ENCODE measurements at regions not wholly inside any gene's neighbourhood (a gene's known extent, or its start where the extent isn't known, plus 50 kb on each side); places are given as distances from the start of the nearest gene placed in this dataset.

DNA sequence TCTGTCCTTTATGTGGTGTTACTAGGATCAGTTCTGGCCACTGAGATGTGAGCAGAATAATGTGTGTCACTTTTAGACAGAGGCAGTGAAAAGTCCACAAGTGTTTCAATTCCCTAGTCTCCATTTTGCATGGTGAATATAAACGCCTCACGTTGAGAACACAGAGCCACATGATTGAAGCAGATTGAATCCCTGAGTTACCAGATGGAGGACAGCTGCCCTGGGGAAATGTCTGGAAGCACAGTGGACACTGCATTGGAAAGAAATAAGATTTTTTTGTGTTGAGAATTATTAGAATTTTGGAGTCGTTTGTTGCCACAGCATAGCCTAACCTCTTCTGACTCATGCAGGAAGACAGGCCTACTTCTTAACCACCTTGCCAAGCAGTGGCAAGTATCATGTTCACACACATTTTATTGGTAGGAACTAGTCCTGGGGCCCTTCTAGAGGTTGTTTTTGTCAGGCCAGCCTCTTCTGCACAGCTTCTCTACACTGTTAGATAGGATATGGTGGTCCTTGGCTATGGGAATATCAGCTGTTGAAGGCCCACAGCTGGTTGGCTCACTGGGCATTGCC lies 188.6 kb downstream of the TMEM182 start:
- TF ChIP-seq EP300 (IDR thresholded peaks at IDR 0.05) = no peak
- TF ChIP-seq POLR2A (IDR thresholded peaks at IDR 0.05) = no peak
- TF ChIP-seq, protein P1, sequence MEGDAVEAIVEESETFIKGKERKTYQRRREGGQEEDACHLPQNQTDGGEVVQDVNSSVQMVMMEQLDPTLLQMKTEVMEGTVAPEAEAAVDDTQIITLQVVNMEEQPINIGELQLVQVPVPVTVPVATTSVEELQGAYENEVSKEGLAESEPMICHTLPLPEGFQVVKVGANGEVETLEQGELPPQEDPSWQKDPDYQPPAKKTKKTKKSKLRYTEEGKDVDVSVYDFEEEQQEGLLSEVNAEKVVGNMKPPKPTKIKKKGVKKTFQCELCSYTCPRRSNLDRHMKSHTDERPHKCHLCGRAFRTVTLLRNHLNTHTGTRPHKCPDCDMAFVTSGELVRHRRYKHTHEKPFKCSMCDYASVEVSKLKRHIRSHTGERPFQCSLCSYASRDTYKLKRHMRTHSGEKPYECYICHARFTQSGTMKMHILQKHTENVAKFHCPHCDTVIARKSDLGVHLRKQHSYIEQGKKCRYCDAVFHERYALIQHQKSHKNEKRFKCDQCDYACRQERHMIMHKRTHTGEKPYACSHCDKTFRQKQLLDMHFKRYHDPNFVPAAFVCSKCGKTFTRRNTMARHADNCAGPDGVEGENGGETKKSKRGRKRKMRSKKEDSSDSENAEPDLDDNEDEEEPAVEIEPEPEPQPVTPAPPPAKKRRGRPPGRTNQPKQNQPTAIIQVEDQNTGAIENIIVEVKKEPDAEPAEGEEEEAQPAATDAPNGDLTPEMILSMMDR (IDR thresholded peaks at IDR 0.05) = no peak
- no peak for TF ChIP-seq POLR2AphosphoS5 (IDR thresholded peaks at IDR 0.05)
